ENCODE measurements at regions not wholly inside any gene's neighbourhood (a gene's known extent, or its start where the extent isn't known, plus 50 kb on each side); places are given as distances from the start of the nearest gene placed in this dataset.

GRCh38 chr2:22336414-22336813, 1048.6 kb upstream of the KLHL29 start:
- TF ChIP-seq TAF1 (IDR thresholded peaks at IDR 0.05; ENCODE audit: borderline replicate concordance, insufficient read depth, low read length): no peak
- no peak for TF ChIP-seq SIN3A (IDR thresholded peaks at IDR 0.05; ENCODE audit: borderline replicate concordance, insufficient read depth, low read length)
- TF ChIP-seq FOXP2 (optimal IDR thresholded peaks at IDR 0.05; ENCODE audit: borderline replicate concordance, extremely low read depth, extremely low read length, insufficient read depth): no peak
- no peak for TF ChIP-seq POLR2AphosphoS5 (IDR thresholded peaks at IDR 0.05; ENCODE audit: low read depth, low read length)
- TF ChIP-seq REST (IDR thresholded peaks at IDR 0.05; ENCODE audit: insufficient read depth in 1 of 2, low read depth in 2 of 2, low read length in 2 of 2): no peak

- TF ChIP-seq TAF1 (IDR thresholded peaks at IDR 0.05; ENCODE audit: borderline replicate concordance, insufficient read depth, low read length) (no peak), POLR2AphosphoS5 (IDR thresholded peaks at IDR 0.05; ENCODE audit: low read depth, low read length) (no peak), FOXP2 (optimal IDR thresholded peaks at IDR 0.05; ENCODE audit: borderline replicate concordance, extremely low read depth, extremely low read length, insufficient read depth) (no peak), REST (IDR thresholded peaks at IDR 0.05; ENCODE audit: insufficient read depth in 1 of 2, low read depth in 2 of 2, low read length in 2 of 2) (no peak), SIN3A (IDR thresholded peaks at IDR 0.05; ENCODE audit: borderline replicate concordance, insufficient read depth, low read length) (no peak)
Measured at GRCh38 chr2:22340716-22341115, 1044.3 kb upstream of the KLHL29 start.

- no peak for TF ChIP-seq POLR2AphosphoS5 (IDR thresholded peaks at IDR 0.05; ENCODE audit: low read depth, low read length)
- TF ChIP-seq REST (IDR thresholded peaks at IDR 0.05; ENCODE audit: insufficient read depth in 1 of 2, low read depth in 2 of 2, low read length in 2 of 2): no peak
- TF ChIP-seq SIN3A (IDR thresholded peaks at IDR 0.05; ENCODE audit: borderline replicate concordance, insufficient read depth, low read length): no peak
- TF ChIP-seq TAF1 (IDR thresholded peaks at IDR 0.05; ENCODE audit: borderline replicate concordance, insufficient read depth, low read length): no peak
- no peak for TF ChIP-seq FOXP2 (optimal IDR thresholded peaks at IDR 0.05; ENCODE audit: borderline replicate concordance, extremely low read depth, extremely low read length, insufficient read depth)
Measured at GRCh38 chr2:22347306-22347705, 1037.7 kb upstream of the KLHL29 start.

- TF ChIP-seq TAF1 (IDR thresholded peaks at IDR 0.05; ENCODE audit: borderline replicate concordance, insufficient read depth, low read length) (no peak), FOXP2 (optimal IDR thresholded peaks at IDR 0.05; ENCODE audit: borderline replicate concordance, extremely low read depth, extremely low read length, insufficient read depth) (no peak), REST (IDR thresholded peaks at IDR 0.05; ENCODE audit: insufficient read depth in 1 of 2, low read depth in 2 of 2, low read length in 2 of 2) (no peak), SIN3A (IDR thresholded peaks at IDR 0.05; ENCODE audit: borderline replicate concordance, insufficient read depth, low read length) (no peak), POLR2AphosphoS5 (IDR thresholded peaks at IDR 0.05; ENCODE audit: low read depth, low read length) (no peak)
Measured at GRCh38 chr2:22350621-22351020, 1034.4 kb upstream of the KLHL29 start.

Data from PFSK-1 (cell line).